ENCODE measurements at regions not wholly inside any gene's neighbourhood (a gene's known extent, or its start where the extent isn't known, plus 50 kb on each side); places are given as distances from the start of the nearest gene placed in this dataset.

- no peaks in the 10 kb centered on the region for H4K20me1 ChIP-seq (ENCODE audit: control insufficient read depth, insufficient read depth)
- no peak for DNase-seq (ENCODE audit: low read depth, low spot score)
- H3K9me3 ChIP-seq (replicated peaks; ENCODE audit: control insufficient read depth, insufficient read depth, low read length) = no peaks in the 10 kb centered on the region
- FAIRE-seq = no peak
- H2AFZ ChIP-seq (ENCODE audit: control insufficient read depth, low read depth, low read length) = no peak overlapping the region
- H3K4me3 ChIP-seq = no peak overlapping the region
- RAD21 ChIA-PET (ENCODE audit: unreplicated experiment) = no interaction called here
- 0% methylated on average over 1 of the region's 1 CpG for WGBS (ENCODE audit: insufficient coverage, insufficient replicate concordance, low lambda C conversion rate, missing lambda C conversion rate)
- no peaks in the 10 kb centered on the region for H3K27me3 ChIP-seq (replicated peaks in 1 of 2; ENCODE audit: control insufficient read depth in 2 of 2, insufficient read depth in 2 of 2, low read length in 1 of 2)
- POLR2A ChIA-PET = no interaction called here
- no TSS peak for BruUV-seq (replicated peaks)
- no peaks in the 10 kb centered on the region for H3K79me2 ChIP-seq (ENCODE audit: control insufficient read depth, insufficient read depth, low read length)
- H3K36me3 ChIP-seq (ENCODE audit: control insufficient read depth in 2 of 2, insufficient read depth in 2 of 2, low read length in 1 of 2) = no peaks in the 10 kb centered on the region
- no peaks in the 10 kb centered on the region for H3K4me1 ChIP-seq (ENCODE audit: control insufficient read depth, insufficient read depth, low read length)
- intact Hi-C loops (cut with micrococcal nuclease; ENCODE audit: unreplicated experiment) = no loop called here
- SMC1A ChIA-PET (ENCODE audit: uncharacterized antibody, unreplicated experiment) = no interaction called here
- H3K9ac ChIP-seq (ENCODE audit: control insufficient read depth, insufficient read depth, low read length) = no peak overlapping the region
- no peak overlapping the region for H3K27ac ChIP-seq (ENCODE audit: control insufficient read depth, insufficient read depth)
- H3K4me2 ChIP-seq (ENCODE audit: control insufficient read depth, insufficient read depth) = no peak overlapping the region
- ATAC-seq = no peak
- CTCF ChIA-PET = no interaction called here
- no peak for TF ChIP-seq SMAD1 (IDR thresholded peaks at IDR 0.05; ENCODE audit: low read depth, partially characterized antibody)
- TF ChIP-seq RAD21 (IDR thresholded peaks at IDR 0.05; ENCODE audit: insufficient read depth, low read depth, low read length) = no peak
- TF ChIP-seq CEBPB (IDR thresholded peaks at IDR 0.05; ENCODE audit: borderline replicate concordance in 1 of 2, low read depth in 2 of 2, low read length in 2 of 2) = no peak
- TF ChIP-seq E2F8 (IDR thresholded peaks at IDR 0.05; ENCODE audit: low read depth, partially characterized antibody) = no peak
- no peak for TF ChIP-seq POU2F2 (IDR thresholded peaks at IDR 0.05; ENCODE audit: borderline replicate concordance, low read depth, low read length)
- TF ChIP-seq EP300 (IDR thresholded peaks at IDR 0.05; ENCODE audit: borderline replicate concordance in 1 of 2, control insufficient read depth in 1 of 2, low read depth in 2 of 2, low read length in 2 of 2) = no peak
- no peak for TF ChIP-seq HDGF (IDR thresholded peaks at IDR 0.05)
- TF ChIP-seq CHD4 (IDR thresholded peaks at IDR 0.05) = no peak
- no peak for TF ChIP-seq NR2C1 (IDR thresholded peaks at IDR 0.05)
- TF ChIP-seq ETV6 (conservative IDR thresholded peaks at IDR 0.05 in 1 of 2, IDR thresholded peaks at IDR 0.05 in 1 of 2; ENCODE audit: borderline replicate concordance in 1 of 2, low read depth in 1 of 2) = no peak
- TF ChIP-seq RAD51 (IDR thresholded peaks at IDR 0.05) = no peak
- TF ChIP-seq BCL11A (IDR thresholded peaks at IDR 0.05; ENCODE audit: low read depth, low read length) = no peak
- no peak for TF ChIP-seq POLR2AphosphoS5 (IDR thresholded peaks at IDR 0.05; ENCODE audit: low read length)
- no peak for TF ChIP-seq SMAD5 (IDR thresholded peaks at IDR 0.05; ENCODE audit: low read depth)
- in situ Hi-C loops (cut with MboI) = no loop called here
Observed at GRCh38 chr4:110953191-110953590, 330.3 kb upstream of the PITX2 start.
